SHP77 (cell line): ENCODE measurements at regions not wholly inside any gene's neighbourhood (a gene's known extent, or its start where the extent isn't known, plus 50 kb on each side); places are given as distances from the start of the nearest gene placed in this dataset.
"Not testable (repeated sequence)": the region's sequence is repeated elsewhere in the genome, so short reads cannot be mapped to it uniquely, and the experiment has no call there.

ENCODE experiments used
- DNase-seq, 2 experiments: peaks; one replicate each; lab custom pipeline; 2025; lab: John Stamatoyannopoulos, UW

GRCh38 chr1:95905818-95906395, 671.9 kb downstream of the RWDD3 start:
- DNase-seq, result no peak

- not testable (repeated sequence) for DNase-seq
These were observed 677.7 kb downstream of the RWDD3 start for GRCh38 chr1:95911739-95912138.

GRCh38 chr1:95916616-95917015, 682.6 kb downstream of the RWDD3 start:
- peak in 1 of 2 experiments; percentile 3 for DNase-seq

GRCh38 chr1:95924684-95925083, 690.7 kb downstream of the RWDD3 start:
- DNase-seq, result no peak

- no peak for DNase-seq
These were observed 692.3 kb downstream of the RWDD3 start for GRCh38 chr1:95926331-95926730.

GRCh38 chr1:95927061-95927460, 693.1 kb downstream of the RWDD3 start:
- DNase-seq, result no peak

- no peak for DNase-seq
These were observed 701.7 kb downstream of the RWDD3 start for GRCh38 chr1:95935719-95936118.

GRCh38 chr1:95941121-95941798, 707.2 kb downstream of the RWDD3 start:
- no peak for DNase-seq

GRCh38 chr1:95948023-95948422, 714.0 kb downstream of the RWDD3 start:
- DNase-seq, result no peak

GRCh38 chr1:95951371-95952102, 717.5 kb downstream of the RWDD3 start:
- DNase-seq, result no peak

- peak in 1 of 2 experiments; percentile 6 for DNase-seq
These were observed 719.0 kb downstream of the RWDD3 start for GRCh38 chr1:95953015-95953414.

- no peak for DNase-seq
These were observed 720.6 kb downstream of the RWDD3 start for GRCh38 chr1:95954585-95954984.

- no peak for DNase-seq
These were observed 722.2 kb downstream of the RWDD3 start for GRCh38 chr1:95956215-95956614.

GRCh38 chr1:95957748-95958147, 723.7 kb downstream of the RWDD3 start:
- no peak for DNase-seq

- no peak for DNase-seq
These were observed 732.9 kb downstream of the RWDD3 start for GRCh38 chr1:95966866-95967265.

- DNase-seq, result no peak
These were observed 740.6 kb downstream of the RWDD3 start for GRCh38 chr1:95974586-95974985.

- no peak for DNase-seq
These were observed 738.9 kb upstream of the PTBP2 start for GRCh38 chr1:95982711-95983110.

GRCh38 chr1:95983831-95984230, 737.8 kb upstream of the PTBP2 start:
- no peak for DNase-seq

- no peak for DNase-seq
These were observed 736.7 kb upstream of the PTBP2 start for GRCh38 chr1:95984798-95985374.

- no peak for DNase-seq
These were observed 731.6 kb upstream of the PTBP2 start for GRCh38 chr1:95990033-95990432.

- no peak for DNase-seq
These were observed 729.6 kb upstream of the PTBP2 start for GRCh38 chr1:95991787-95992520.

- no peak for DNase-seq
These were observed 726.9 kb upstream of the PTBP2 start for GRCh38 chr1:95994643-95995042.
